ENCODE measurements at regions not wholly inside any gene's neighbourhood (a gene's known extent, or its start where the extent isn't known, plus 50 kb on each side); places are given as distances from the start of the nearest gene placed in this dataset.

- Histone ChIP-seq H3K4me1 (no peaks in the 10 kb centered on the region), H3K4me3 (no peak overlapping the region), H3K4me2 (no peak overlapping the region), H3K27ac (no peak overlapping the region), H3K9me3 (no peaks in the 10 kb centered on the region)
- FAIRE-seq, result no peak
- ATAC-seq, result no peak
- DNase-seq (ENCODE audit: low read depth in 1 of 2, low spot score in 1 of 2), result no peak
- TF ChIP-seq HES2 (IDR thresholded peaks at IDR 0.05) (no peak), EP300 (IDR thresholded peaks at IDR 0.05) (no peak), PHF8 (IDR thresholded peaks at IDR 0.05; ENCODE audit: borderline replicate concordance, low read depth) (no peak), ZFP36 (IDR thresholded peaks at IDR 0.05; ENCODE audit: borderline replicate concordance, partially characterized antibody) (no peak), POLR2A (IDR thresholded peaks at IDR 0.05; ENCODE audit: low read length) (no peak), KDM1A (IDR thresholded peaks at IDR 0.05; ENCODE audit: low read depth) (no peak), JUN (IDR thresholded peaks at IDR 0.05) (no peak), NFE2L2 (conservative IDR thresholded peaks at IDR 0.05; ENCODE audit: low read length) (no peak), JUNB (IDR thresholded peaks at IDR 0.05) (no peak), HEYL (CRISPR knock-in tag; IDR thresholded peaks at IDR 0.05) (no peak), RFX5 (IDR thresholded peaks at IDR 0.05) (no peak), BHLHE40 (IDR thresholded peaks at IDR 0.05; ENCODE audit: low read depth, low read length) (no peak), MAFK (IDR thresholded peaks at IDR 0.05; ENCODE audit: partially characterized antibody) (no peak)
- CTCF ChIA-PET, result no interaction called here
- POLR2A ChIA-PET, result no interaction called here
These were observed 330.5 kb upstream of the LRIG3 start for GRCh38 chr12:59250766-59251165.

- POLR2A ChIA-PET, result no interaction called here
- CTCF ChIA-PET, result no interaction called here
These were observed 319.7 kb upstream of the LRIG3 start for GRCh38 chr12:59240048-59240447.

GRCh38 chr12:59234391-59234790 is 314.1 kb upstream of the LRIG3 start:
- TF ChIP-seq PBX3 (IDR thresholded peaks at IDR 0.05) (no peak), NR3C1 (IDR thresholded peaks at IDR 0.05) (no peak), RNF2 (IDR thresholded peaks at IDR 0.05; ENCODE audit: borderline replicate concordance, low read depth) (no peak), ZFP36 (IDR thresholded peaks at IDR 0.05; ENCODE audit: borderline replicate concordance, partially characterized antibody) (no peak), NPAS2 (CRISPR knock-in tag; IDR thresholded peaks at IDR 0.05; ENCODE audit: borderline replicate concordance) (no peak), FOSL2 (IDR thresholded peaks at IDR 0.05) (no peak), FOSL2 (CRISPR knock-in tag; IDR thresholded peaks at IDR 0.05) (no peak), USF2 (IDR thresholded peaks at IDR 0.05) (no peak), ESRRA (IDR thresholded peaks at IDR 0.05; ENCODE audit: borderline replicate concordance, low read length) (no peak), HEYL (CRISPR knock-in tag; IDR thresholded peaks at IDR 0.05) (no peak), MAZ (IDR thresholded peaks at IDR 0.05; ENCODE audit: borderline replicate concordance, low read depth, low read length) (no peak)

More at GRCh38 chr12:59240048-59240447, 319.7 kb upstream of the LRIG3 start:
- DNase-seq (ENCODE audit: low read depth in 1 of 2, low spot score in 1 of 2), result no peak
- 19% methylated on average over 2 of the region's 2 CpGs for WGBS (ENCODE audit: missing lambda C conversion rate)
- Histone ChIP-seq H3K4me2 (no peak overlapping the region), H3K4me3 (no peak overlapping the region), H3K27ac (no peak overlapping the region), H3K4me1 (no peaks in the 10 kb centered on the region), H3K9me3 (no peaks in the 10 kb centered on the region)
- TF ChIP-seq NFE2L2 (conservative IDR thresholded peaks at IDR 0.05; ENCODE audit: low read length), result no peak
- no peak for TF ChIP-seq HMGXB4 (CRISPR knock-in tag; IDR thresholded peaks at IDR 0.05; ENCODE audit: borderline replicate concordance)
- no peak for TF ChIP-seq ZC3H11A (IDR thresholded peaks at IDR 0.05)
- no peak for FAIRE-seq
- no peak for ATAC-seq

More at GRCh38 chr12:59234391-59234790, 314.1 kb upstream of the LRIG3 start:
- ChIA-PET CTCF (no interaction called here), POLR2A (no interaction called here)
- ATAC-seq, result no peak
- DNase-seq (ENCODE audit: low read depth in 1 of 2, low spot score in 1 of 2), result no peak
- no peak for FAIRE-seq
- 10% methylated on average over 10 of the region's 10 CpGs for WGBS (ENCODE audit: missing lambda C conversion rate)
- Histone ChIP-seq H3K4me3 (no peak overlapping the region), H3K4me2 (no peak overlapping the region), H3K4me1 (no peaks in the 10 kb centered on the region), H3K27ac (no peak overlapping the region), H3K9me3 (no peaks in the 10 kb centered on the region)

Measured in A549 (cell line).